Upper lobe of left lung (tissue), 4 donors: ENCODE measurements at regions not wholly inside any gene's neighbourhood (a gene's known extent, or its start where the extent isn't known, plus 50 kb on each side); places are given as distances from the start of the nearest gene placed in this dataset.

Source experiments
- CTCF ChIP-seq, 6 experiments: fragments of 450-650 bp in 4 of 6; fragments of 200-600 bp in 2 of 6; sonication (generic) in 2 of 6; IDR thresholded peaks; one replicate each; pipeline ENCODE4 v1.5.1; 2016 to 2019; ENCODE audit warnings: antibody characterized with exemption in 6 of 6
- POLR2A ChIP-seq, 4 donors: fragments of 450-650 bp; IDR thresholded peaks; one replicate each; pipeline ENCODE4 v1.5.1; 2016 to 2017; ENCODE audit warnings: antibody characterized with exemption in 4 of 4, mild to moderate bottlenecking in 2 of 4
- POLR2AphosphoS5 ChIP-seq, 2 donors: sonication (generic); formaldehyde crosslinking; IDR thresholded peaks; one replicate each; pipeline ENCODE4 v1.5.1; 2017; ENCODE audit warnings: antibody characterized with exemption in 2 of 2

- TF ChIP-seq CTCF (IDR thresholded peaks at IDR 0.05) (no peak), POLR2A (IDR thresholded peaks at IDR 0.05) (no peak), POLR2AphosphoS5 (IDR thresholded peaks at IDR 0.05) (no peak)
These were observed 649.5 kb upstream of the ADGRL2 start for GRCh38 chr1:81151206-81151605.
